Panc1 (cell line): ENCODE measurements at regions not wholly inside any gene's neighbourhood (a gene's known extent, or its start where the extent isn't known, plus 50 kb on each side); places are given as distances from the start of the nearest gene placed in this dataset.

Source experiments
- ATAC-seq: fragments of 200-7000 bp; cut with Tn5 transposase; 2 replicates; pipeline ENCODE4 v1.9.1; 2020; ENCODE audit warnings: mild to moderate bottlenecking, moderate library complexity
- BruUV-seq: library from RNA; stranded (reverse); fragments of 400-500 nt; replicated peaks from 2 replicates; lab custom pipeline; 2021; lab: Mats Ljungman, UMichigan
- CTCF ChIA-PET: fragments of 300-600 bp; sonication (Branson Sonifier 250); formaldehyde crosslinking; loops from one replicate; lab custom pipeline; 2022; ENCODE audit warnings: antibody characterized with exemption; lab: Charles Lee
- POLR2A ChIA-PET: fragments of 300-600 bp; sonication (Branson Sonifier 250); formaldehyde crosslinking; loops from one replicate; lab custom pipeline; 2022; ENCODE audit warnings: antibody characterized with exemption; lab: Charles Lee
- DNase-seq: peaks from one replicate; pipeline ENCODE4 v3.0.0-alpha.2; 2010; ENCODE audit warnings: low read depth, low spot score
- H3K27ac ChIP-seq: 2 replicates; pipeline ENCODE4 v1.5.1; 2011; ENCODE audit warnings: mild to moderate bottlenecking, low read length, inconsistent platforms
- H3K27me3 ChIP-seq: fragments of 200-500 bp; sonication (Bioruptor generic); 2 replicates; pipeline ENCODE4 v1.6.0; 2014; ENCODE audit warnings: low read length, inconsistent platforms; ENCODE audit not compliant: control insufficient read depth, insufficient read depth
- H3K36me3 ChIP-seq: fragments of 200-500 bp; sonication (Bioruptor generic); 2 replicates; pipeline ENCODE4 v1.5.1; 2014; ENCODE audit warnings: inconsistent platforms, mild to moderate bottlenecking, low read length, moderate library complexity; ENCODE audit not compliant: control insufficient read depth, insufficient read depth
- H3K4me1 ChIP-seq: 2 replicates; pipeline ENCODE4 v1.5.1; 2011; ENCODE audit warnings: inconsistent platforms, mild to moderate bottlenecking, low read length, moderate library complexity; ENCODE audit not compliant: control insufficient read depth, insufficient read depth
- H3K4me3 ChIP-seq, 2 experiments: 2 replicates each; pipeline ENCODE4 v1.5.1; 2011 to 2012; ENCODE audit warnings: low read depth in 2 of 2, low read length in 2 of 2, mild to moderate bottlenecking in 2 of 2, inconsistent platforms in 1 of 2, moderate library complexity in 1 of 2
- H3K9me3 ChIP-seq: fragments of 200-500 bp; sonication (Bioruptor generic); 2 replicates; pipeline ENCODE4 v1.5.1; 2014; ENCODE audit warnings: low read depth, mild to moderate bottlenecking, inconsistent platforms, low read length, moderate library complexity; ENCODE audit not compliant: control insufficient read depth, insufficient read depth
- CTCF ChIP-seq: fragments of 450-650 bp; IDR thresholded peaks from 2 replicates; pipeline ENCODE4 v1.5.1; 2017; ENCODE audit warnings: mild to moderate bottlenecking
- POLR2AphosphoS5 ChIP-seq: IDR thresholded peaks from 2 replicates; pipeline ENCODE4 v1.6.1; 2012; ENCODE audit warnings: mild to moderate bottlenecking, low read depth, low read length, moderate library complexity
- SIN3A ChIP-seq: IDR thresholded peaks from 2 replicates; pipeline ENCODE4 v1.6.1; 2012; ENCODE audit warnings: low read depth, mild to moderate bottlenecking, low read length, moderate library complexity, borderline replicate concordance; ENCODE audit not compliant: insufficient read depth
- TCF7L2 ChIP-seq: IDR thresholded peaks from 2 replicates; pipeline ENCODE4 v1.6.1; 2011; ENCODE audit warnings: mild to moderate bottlenecking, low read depth, low read length, inconsistent platforms
- in situ Hi-C: cut with HindIII; loops from 2 replicates; pipeline ENCODE4 v1.10.0; 2016; ENCODE audit warnings: low sequenced_read_pairs, low pct_unique_long_range_greater_than_20kb
- intact Hi-C: fragments of 100-400 bp; cut with micrococcal nuclease; formaldehyde crosslinking; loops from one replicate; pipeline ENCODE4 v1.10.0; 2022; ENCODE audit not compliant: unreplicated experiment
- TF ChIP-seq, protein P1 (sequence below), 2 experiments: IDR thresholded peaks; 2 replicates each; pipeline ENCODE4 v1.6.1; 2011 to 2012; ENCODE audit warnings: low read depth in 2 of 2, control low read depth in 1 of 2, low read length in 1 of 2, mild to moderate bottlenecking in 1 of 2, moderate library complexity in 1 of 2; ENCODE audit not compliant: insufficient read depth in 1 of 2

GRCh38 chr14:98997526-98998205 lies 274.3 kb downstream of the BCL11B start:
- H3K9me3 ChIP-seq, result no peaks in the 10 kb centered on the region
- in situ Hi-C loops (no loop called here), intact Hi-C loops (no loop called here)
- no TSS peak for BruUV-seq
- ChIA-PET POLR2A (no interaction called here), CTCF (no interaction called here)
- no peaks in the 10 kb centered on the region for H3K4me1 ChIP-seq
- no peak overlapping the region for H3K4me3 ChIP-seq
- no peak for ATAC-seq
- no peaks in the 10 kb centered on the region for H3K36me3 ChIP-seq
- H3K27ac ChIP-seq, result no peak overlapping the region
- no peaks in the 10 kb centered on the region for H3K27me3 ChIP-seq
- DNase-seq, result no peak
- TF ChIP-seq SIN3A, result no peak
- no peak for TF ChIP-seq POLR2AphosphoS5
- TF ChIP-seq CTCF, result no peak
- TF ChIP-seq TCF7L2, result no peak
- TF ChIP-seq, protein P1, sequence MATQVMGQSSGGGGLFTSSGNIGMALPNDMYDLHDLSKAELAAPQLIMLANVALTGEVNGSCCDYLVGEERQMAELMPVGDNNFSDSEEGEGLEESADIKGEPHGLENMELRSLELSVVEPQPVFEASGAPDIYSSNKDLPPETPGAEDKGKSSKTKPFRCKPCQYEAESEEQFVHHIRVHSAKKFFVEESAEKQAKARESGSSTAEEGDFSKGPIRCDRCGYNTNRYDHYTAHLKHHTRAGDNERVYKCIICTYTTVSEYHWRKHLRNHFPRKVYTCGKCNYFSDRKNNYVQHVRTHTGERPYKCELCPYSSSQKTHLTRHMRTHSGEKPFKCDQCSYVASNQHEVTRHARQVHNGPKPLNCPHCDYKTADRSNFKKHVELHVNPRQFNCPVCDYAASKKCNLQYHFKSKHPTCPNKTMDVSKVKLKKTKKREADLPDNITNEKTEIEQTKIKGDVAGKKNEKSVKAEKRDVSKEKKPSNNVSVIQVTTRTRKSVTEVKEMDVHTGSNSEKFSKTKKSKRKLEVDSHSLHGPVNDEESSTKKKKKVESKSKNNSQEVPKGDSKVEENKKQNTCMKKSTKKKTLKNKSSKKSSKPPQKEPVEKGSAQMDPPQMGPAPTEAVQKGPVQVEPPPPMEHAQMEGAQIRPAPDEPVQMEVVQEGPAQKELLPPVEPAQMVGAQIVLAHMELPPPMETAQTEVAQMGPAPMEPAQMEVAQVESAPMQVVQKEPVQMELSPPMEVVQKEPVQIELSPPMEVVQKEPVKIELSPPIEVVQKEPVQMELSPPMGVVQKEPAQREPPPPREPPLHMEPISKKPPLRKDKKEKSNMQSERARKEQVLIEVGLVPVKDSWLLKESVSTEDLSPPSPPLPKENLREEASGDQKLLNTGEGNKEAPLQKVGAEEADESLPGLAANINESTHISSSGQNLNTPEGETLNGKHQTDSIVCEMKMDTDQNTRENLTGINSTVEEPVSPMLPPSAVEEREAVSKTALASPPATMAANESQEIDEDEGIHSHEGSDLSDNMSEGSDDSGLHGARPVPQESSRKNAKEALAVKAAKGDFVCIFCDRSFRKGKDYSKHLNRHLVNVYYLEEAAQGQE (IDR thresholded peaks at IDR 0.05; ENCODE audit: insufficient read depth in 1 of 2, low read depth in 2 of 2, low read length in 1 of 2), result no peak

GRCh38 chr14:98999345-98999744 lies 272.7 kb downstream of the BCL11B start:
- BruUV-seq, result no TSS peak
- POLR2A ChIA-PET, result no interaction called here

More at GRCh38 chr14:98999345-98999744, 272.7 kb downstream of the BCL11B start:
- no peak for DNase-seq
- Histone ChIP-seq H3K4me1 (no peaks in the 10 kb centered on the region), H3K36me3 (no peaks in the 10 kb centered on the region), H3K27ac (no peak overlapping the region), H3K4me3 (no peak overlapping the region), H3K9me3 (no peaks in the 10 kb centered on the region), H3K27me3 (no peaks in the 10 kb centered on the region)
- intact Hi-C loops, result no loop called here
- CTCF ChIA-PET, result no interaction called here
- TF ChIP-seq, protein P1 (IDR thresholded peaks at IDR 0.05; ENCODE audit: insufficient read depth in 1 of 2, low read depth in 2 of 2, low read length in 1 of 2), result no peak
- in situ Hi-C loops, result no loop called here
- no peak for ATAC-seq
